ENCODE measurements at regions not wholly inside any gene's neighbourhood (a gene's known extent, or its start where the extent isn't known, plus 50 kb on each side); places are given as distances from the start of the nearest gene placed in this dataset.

- ChIA-PET POLR2A (no interaction called here), CTCF (no interaction called here)
- DNase-seq (ENCODE audit: low read depth, low spot score) = no peak
- no peak overlapping the region for H3K4me3 ChIP-seq (ENCODE audit: low read depth, low read length)
- no peak for TF ChIP-seq CTCF (IDR thresholded peaks at IDR 0.05; ENCODE audit: low read depth, low read length)
- H3K9me3 ChIP-seq (ENCODE audit: control insufficient read depth, insufficient read depth, low read length) = no peaks in the 10 kb centered on the region
- no peak overlapping the region for H3K27ac ChIP-seq (ENCODE audit: low read depth, low read length)
- no peaks in the 10 kb centered on the region for H3K27me3 ChIP-seq (ENCODE audit: control insufficient read depth, insufficient read depth, low read length)
Observed at GRCh38 chr7:31214751-31215150, 125.8 kb downstream of the NEUROD6 start.

- no peak for TF ChIP-seq CTCF (IDR thresholded peaks at IDR 0.05; ENCODE audit: low read depth, low read length)
- no peaks in the 10 kb centered on the region for H3K9me3 ChIP-seq (ENCODE audit: control insufficient read depth, insufficient read depth, low read length)
- DNase-seq (ENCODE audit: low read depth, low spot score) = no peak
- POLR2A ChIA-PET = no interaction called here
- no peak overlapping the region for H3K27ac ChIP-seq (ENCODE audit: low read depth, low read length)
- no peak overlapping the region for H3K4me3 ChIP-seq (ENCODE audit: low read depth, low read length)
- no peaks in the 10 kb centered on the region for H3K27me3 ChIP-seq (ENCODE audit: control insufficient read depth, insufficient read depth, low read length)
- CTCF ChIA-PET = interaction anchor here (1.3 kb wide), 1 partner anchor 19 kb away, joined by 3 read pairs; no protein-coding TSS in a partner anchor
Observed at GRCh38 chr7:31211281-31211680, 129.2 kb downstream of the NEUROD6 start.

GRCh38 chr7:31204071-31204470 is 136.5 kb downstream of the NEUROD6 start:
- no peak overlapping the region for H3K4me3 ChIP-seq (ENCODE audit: low read depth, low read length)
- H3K27me3 ChIP-seq (ENCODE audit: control insufficient read depth, insufficient read depth, low read length) = no peaks in the 10 kb centered on the region
- ChIA-PET CTCF (interaction anchor here (1.3 kb wide), 1 partner anchor 11 kb away, joined by 4 read pairs; no protein-coding TSS in a partner anchor), POLR2A (no interaction called here)
- no peak for TF ChIP-seq CTCF (IDR thresholded peaks at IDR 0.05; ENCODE audit: low read depth, low read length)
- no peak for DNase-seq (ENCODE audit: low read depth, low spot score)
- H3K9me3 ChIP-seq (ENCODE audit: control insufficient read depth, insufficient read depth, low read length) = no peaks in the 10 kb centered on the region
- no peak overlapping the region for H3K27ac ChIP-seq (ENCODE audit: low read depth, low read length)

GRCh38 chr7:31203551-31203950 is 137.0 kb downstream of the NEUROD6 start:
- no peak for DNase-seq (ENCODE audit: low read depth, low spot score)
- no peak overlapping the region for H3K4me3 ChIP-seq (ENCODE audit: low read depth, low read length)
- no peak for TF ChIP-seq CTCF (IDR thresholded peaks at IDR 0.05; ENCODE audit: low read depth, low read length)

GRCh38 chr7:31202801-31203200 is 137.7 kb downstream of the NEUROD6 start:
- TF ChIP-seq CTCF (IDR thresholded peaks at IDR 0.05; ENCODE audit: low read depth, low read length) = no peak
- no peaks in the 10 kb centered on the region for H3K27me3 ChIP-seq (ENCODE audit: control insufficient read depth, insufficient read depth, low read length)
- H3K9me3 ChIP-seq (ENCODE audit: control insufficient read depth, insufficient read depth, low read length) = no peaks in the 10 kb centered on the region
- DNase-seq (ENCODE audit: low read depth, low spot score) = no peak
- H3K27ac ChIP-seq (ENCODE audit: low read depth, low read length) = no peak overlapping the region
- ChIA-PET POLR2A (no interaction called here), CTCF (no interaction called here)
- H3K4me3 ChIP-seq (ENCODE audit: low read depth, low read length) = no peak overlapping the region

More at GRCh38 chr7:31203551-31203950, 137.0 kb downstream of the NEUROD6 start:
- Histone ChIP-seq H3K27me3 (ENCODE audit: control insufficient read depth, insufficient read depth, low read length) (no peaks in the 10 kb centered on the region), H3K27ac (ENCODE audit: low read depth, low read length) (no peak overlapping the region), H3K9me3 (ENCODE audit: control insufficient read depth, insufficient read depth, low read length) (no peaks in the 10 kb centered on the region)
- ChIA-PET CTCF (no interaction called here), POLR2A (no interaction called here)

Measured in AG04450 (cell line).